ENCODE measurements at regions not wholly inside any gene's neighbourhood (a gene's known extent, or its start where the extent isn't known, plus 50 kb on each side); places are given as distances from the start of the nearest gene placed in this dataset.

- DNase-seq, result no peak
Observed at GRCh38 chr22:47291565-47292495, 529.4 kb downstream of the TBC1D22A start.

- no peak for DNase-seq
Observed at GRCh38 chr22:47290706-47291430, 528.4 kb downstream of the TBC1D22A start.

GRCh38 chr22:47289336-47289985 lies 527.0 kb downstream of the TBC1D22A start:
- no peak for DNase-seq

GRCh38 chr22:47288680-47289079 lies 526.2 kb downstream of the TBC1D22A start:
- no peak for DNase-seq

- DNase-seq, result no peak
Observed at GRCh38 chr22:47287516-47287915, 525.1 kb downstream of the TBC1D22A start.

- no peak for DNase-seq
Observed at GRCh38 chr22:47286590-47286989, 524.1 kb downstream of the TBC1D22A start.

- no peak for DNase-seq
Observed at GRCh38 chr22:47285981-47286380, 523.5 kb downstream of the TBC1D22A start.

- DNase-seq, result no peak
Observed at GRCh38 chr22:47284822-47285221, 522.4 kb downstream of the TBC1D22A start.

- no peak for DNase-seq
Observed at GRCh38 chr22:47284360-47284759, 521.9 kb downstream of the TBC1D22A start.

GRCh38 chr22:47283616-47284270 lies 521.3 kb downstream of the TBC1D22A start:
- DNase-seq, result no peak

- no peak for DNase-seq
Observed at GRCh38 chr22:47282851-47283250, 520.4 kb downstream of the TBC1D22A start.

- no peak for DNase-seq
Observed at GRCh38 chr22:47282366-47282765, 519.9 kb downstream of the TBC1D22A start.

- no peak for DNase-seq
Observed at GRCh38 chr22:47281126-47282106, 519.0 kb downstream of the TBC1D22A start.

GRCh38 chr22:47280301-47280700 lies 517.9 kb downstream of the TBC1D22A start:
- DNase-seq, result no peak

GRCh38 chr22:47279746-47280145 lies 517.3 kb downstream of the TBC1D22A start:
- DNase-seq, result no peak

- DNase-seq, result no peak
Observed at GRCh38 chr22:47279337-47279736, 516.9 kb downstream of the TBC1D22A start.

GRCh38 chr22:47278655-47279054 lies 516.2 kb downstream of the TBC1D22A start:
- DNase-seq, result no peak

- DNase-seq, result no peak
Observed at GRCh38 chr22:47277531-47277930, 515.1 kb downstream of the TBC1D22A start.

GRCh38 chr22:47276991-47277390 lies 514.5 kb downstream of the TBC1D22A start:
- no peak for DNase-seq

GRCh38 chr22:47276450-47276820 lies 514.0 kb downstream of the TBC1D22A start:
- no peak for DNase-seq

- no peak for DNase-seq
Observed at GRCh38 chr22:47275605-47276449, 513.4 kb downstream of the TBC1D22A start.
